Neural cell (in vitro differentiated cells): ENCODE measurements at regions not wholly inside any gene's neighbourhood (a gene's known extent, or its start where the extent isn't known, plus 50 kb on each side); places are given as distances from the start of the nearest gene placed in this dataset.

Experiments
- H2AFZ ChIP-seq: fragments of 200-600, 300-800 bp; sonication (generic), shearing (Covaris generic); 2 replicates; pipeline ENCODE4 v1.6.0; 2014; ENCODE audit warnings: low read depth, mild to moderate bottlenecking, antibody characterized with exemption, low read length, moderate library complexity
- H3F3A ChIP-seq: fragments of 200-600 bp; shearing (Covaris generic); 2 replicates; pipeline ENCODE4 v1.6.1; 2016; ENCODE audit warnings: mild to moderate bottlenecking, moderate library complexity, mixed read lengths, antibody characterized with exemption, low read length; ENCODE audit not compliant: insufficient read depth, poor library complexity, severe bottlenecking
- H3K27ac ChIP-seq: fragments of 200-600, 300-800 bp; sonication (generic), shearing (Covaris generic); 2 replicates; pipeline ENCODE4 v1.5.1; 2014; ENCODE audit warnings: mild to moderate bottlenecking, low read length, moderate library complexity
- H3K27me3 ChIP-seq: fragments of 300-800, 200-600 bp; sonication (generic), shearing (Covaris generic); 2 replicates; pipeline ENCODE4 v1.6.0; 2014; ENCODE audit warnings: mild to moderate bottlenecking, low read depth, low read length, moderate library complexity; ENCODE audit not compliant: insufficient read depth
- H3K36me3 ChIP-seq: fragments of 300-800, 200-600 bp; sonication (generic), shearing (Covaris generic); 2 replicates; pipeline ENCODE4 v1.5.1; 2014; ENCODE audit warnings: mild to moderate bottlenecking, antibody characterized with exemption, low read length, moderate library complexity; ENCODE audit not compliant: insufficient read depth
- H3K4me2 ChIP-seq: fragments of 300-800, 200-600 bp; sonication (generic), shearing (Covaris generic); 2 replicates; pipeline ENCODE4 v1.6.0; 2014; ENCODE audit warnings: mild to moderate bottlenecking, low read length
- H3K4me3 ChIP-seq: fragments of 300-800, 200-600 bp; sonication (generic), shearing (Covaris generic); 2 replicates; pipeline ENCODE4 v1.5.1; 2014; ENCODE audit warnings: mild to moderate bottlenecking, low read length, moderate library complexity
- H3K79me2 ChIP-seq: fragments of 200-600 bp; shearing (Covaris generic); replicated peaks from 2 replicates; pipeline ENCODE4 v1.6.0; 2014; ENCODE audit warnings: mild to moderate bottlenecking, low read length, moderate library complexity; ENCODE audit not compliant: insufficient read depth
- H3K9ac ChIP-seq: fragments of 300-800, 200-600 bp; sonication (generic), shearing (Covaris generic); 2 replicates; pipeline ENCODE4 v1.6.1; 2016; ENCODE audit warnings: mild to moderate bottlenecking, low read length, mixed read lengths
- H3K9me2 ChIP-seq: fragments of 200-600 bp; shearing (Covaris generic); 2 replicates; pipeline ENCODE4 v1.6.1; 2016; ENCODE audit warnings: mild to moderate bottlenecking, low read length, mixed read lengths; ENCODE audit not compliant: insufficient read depth
- H3K9me3 ChIP-seq: fragments of 200-600, 300-800 bp; sonication (generic), shearing (Covaris generic); 2 replicates; pipeline ENCODE4 v1.6.1; 2016; ENCODE audit warnings: mild to moderate bottlenecking, mixed run types, low read length, moderate library complexity, mixed read lengths
- H4K20me1 ChIP-seq: fragments of 200-600 bp; shearing (Covaris generic); 2 replicates; pipeline ENCODE4 v1.6.1; 2016; ENCODE audit warnings: mild to moderate bottlenecking, mixed run types; ENCODE audit not compliant: insufficient read depth
- EZH2 ChIP-seq: fragments of 200-600, 300-800 bp; shearing (Covaris generic), sonication (generic); IDR thresholded peaks from 2 replicates; pipeline ENCODE4 v1.6.1; 2014; ENCODE audit warnings: antibody characterized with exemption, low read length, borderline replicate concordance, mild to moderate bottlenecking; ENCODE audit not compliant: insufficient read depth, poor library complexity, severe bottlenecking
- MXI1 ChIP-seq: fragments of 450-650 bp; conservative IDR thresholded peaks from 2 replicates; pipeline ENCODE4 v1.6.1; 2014; ENCODE audit warnings: antibody characterized with exemption, mild to moderate bottlenecking; ENCODE audit not compliant: poor library complexity, severe bottlenecking
- POLR2AphosphoS5 ChIP-seq: IDR thresholded peaks from 2 replicates; pipeline ENCODE4 v1.6.1; 2012
- RAD21 ChIP-seq: fragments of 450-650 bp; conservative IDR thresholded peaks from 2 replicates; pipeline ENCODE4 v1.6.1; 2014; ENCODE audit warnings: antibody characterized with exemption, mild to moderate bottlenecking, moderate library complexity
- SMC3 ChIP-seq: fragments of 450-650 bp; conservative IDR thresholded peaks from 2 replicates; pipeline ENCODE4 v1.6.1; 2014; ENCODE audit warnings: antibody characterized with exemption, mild to moderate bottlenecking, moderate library complexity; ENCODE audit not compliant: poor library complexity
- TAF1 ChIP-seq: IDR thresholded peaks from 2 replicates; pipeline ENCODE4 v1.6.1; 2012; ENCODE audit warnings: low read depth
- TF ChIP-seq, protein P1 (sequence below): IDR thresholded peaks from 2 replicates; pipeline ENCODE4 v1.6.1; 2012; ENCODE audit warnings: borderline replicate concordance
- TF ChIP-seq, protein P2 (sequence below): fragments of 450-650 bp; IDR thresholded peaks from 2 replicates; pipeline ENCODE4 v1.5.1; 2014; ENCODE audit warnings: antibody characterized with exemption, mild to moderate bottlenecking, moderate library complexity; ENCODE audit not compliant: poor library complexity, severe bottlenecking

DNA sequence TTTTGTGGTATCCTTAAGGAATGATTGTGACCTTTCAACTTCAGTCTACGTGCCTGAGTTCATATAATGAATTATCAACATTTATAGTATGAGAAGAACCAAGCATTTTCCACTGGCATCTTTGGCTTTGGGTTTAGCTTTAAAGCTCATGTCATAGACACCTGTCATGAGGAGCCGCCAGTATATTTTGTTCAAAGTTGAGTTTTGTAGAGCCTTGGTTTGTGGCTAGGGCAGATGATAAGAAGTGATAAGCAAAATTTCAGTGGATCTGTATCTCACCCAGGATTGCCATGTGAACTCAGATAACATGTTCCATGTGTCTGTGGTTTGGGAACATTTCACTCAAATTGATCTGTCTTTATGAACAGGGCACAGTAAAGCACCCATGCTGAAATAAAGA lies 873.2 kb downstream of the STPG2 start:
- Histone ChIP-seq H2AFZ (no peak overlapping the region), H3K27ac (no peak overlapping the region), H3K79me2 (no peaks in the 10 kb centered on the region), H3K36me3 (no peaks in the 10 kb centered on the region), H3K4me3 (no peak overlapping the region), H4K20me1 (no peaks in the 10 kb centered on the region), H3K4me2 (no peak overlapping the region), H3F3A (no peaks in the 10 kb centered on the region), H3K9ac (no peak overlapping the region), H3K9me2 (no peaks in the 10 kb centered on the region), H3K27me3 (no peaks in the 10 kb centered on the region), H3K9me3 (no peaks in the 10 kb centered on the region)
- TF ChIP-seq TAF1 (no peak), RAD21 (no peak), POLR2AphosphoS5 (no peak), MXI1 (no peak)
- TF ChIP-seq, protein P1, sequence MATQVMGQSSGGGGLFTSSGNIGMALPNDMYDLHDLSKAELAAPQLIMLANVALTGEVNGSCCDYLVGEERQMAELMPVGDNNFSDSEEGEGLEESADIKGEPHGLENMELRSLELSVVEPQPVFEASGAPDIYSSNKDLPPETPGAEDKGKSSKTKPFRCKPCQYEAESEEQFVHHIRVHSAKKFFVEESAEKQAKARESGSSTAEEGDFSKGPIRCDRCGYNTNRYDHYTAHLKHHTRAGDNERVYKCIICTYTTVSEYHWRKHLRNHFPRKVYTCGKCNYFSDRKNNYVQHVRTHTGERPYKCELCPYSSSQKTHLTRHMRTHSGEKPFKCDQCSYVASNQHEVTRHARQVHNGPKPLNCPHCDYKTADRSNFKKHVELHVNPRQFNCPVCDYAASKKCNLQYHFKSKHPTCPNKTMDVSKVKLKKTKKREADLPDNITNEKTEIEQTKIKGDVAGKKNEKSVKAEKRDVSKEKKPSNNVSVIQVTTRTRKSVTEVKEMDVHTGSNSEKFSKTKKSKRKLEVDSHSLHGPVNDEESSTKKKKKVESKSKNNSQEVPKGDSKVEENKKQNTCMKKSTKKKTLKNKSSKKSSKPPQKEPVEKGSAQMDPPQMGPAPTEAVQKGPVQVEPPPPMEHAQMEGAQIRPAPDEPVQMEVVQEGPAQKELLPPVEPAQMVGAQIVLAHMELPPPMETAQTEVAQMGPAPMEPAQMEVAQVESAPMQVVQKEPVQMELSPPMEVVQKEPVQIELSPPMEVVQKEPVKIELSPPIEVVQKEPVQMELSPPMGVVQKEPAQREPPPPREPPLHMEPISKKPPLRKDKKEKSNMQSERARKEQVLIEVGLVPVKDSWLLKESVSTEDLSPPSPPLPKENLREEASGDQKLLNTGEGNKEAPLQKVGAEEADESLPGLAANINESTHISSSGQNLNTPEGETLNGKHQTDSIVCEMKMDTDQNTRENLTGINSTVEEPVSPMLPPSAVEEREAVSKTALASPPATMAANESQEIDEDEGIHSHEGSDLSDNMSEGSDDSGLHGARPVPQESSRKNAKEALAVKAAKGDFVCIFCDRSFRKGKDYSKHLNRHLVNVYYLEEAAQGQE: no peak

DNA sequence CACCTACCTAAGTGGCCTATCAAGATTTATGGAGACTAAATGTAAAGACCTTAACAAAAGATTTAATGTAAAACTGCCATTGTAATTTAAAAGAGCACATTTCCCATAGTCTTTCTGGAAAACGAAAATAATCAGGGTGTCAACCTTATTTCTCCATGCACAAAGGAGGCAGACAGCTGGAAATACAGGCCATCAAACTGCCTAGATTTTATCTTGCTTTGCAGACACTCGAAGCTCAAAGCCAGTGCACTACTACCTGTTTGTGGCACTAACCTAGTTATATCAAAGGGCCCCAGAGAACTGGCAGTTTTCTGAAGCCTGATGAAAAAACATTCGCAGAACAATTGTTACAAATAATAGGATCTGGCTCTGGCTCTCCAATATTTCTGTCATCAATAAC lies 863.9 kb downstream of the STPG2 start:
- Histone ChIP-seq H3K9me2 (no peaks in the 10 kb centered on the region), H4K20me1 (no peaks in the 10 kb centered on the region), H2AFZ (no peak overlapping the region), H3K27me3 (no peaks in the 10 kb centered on the region), H3F3A (no peaks in the 10 kb centered on the region), H3K36me3 (no peaks in the 10 kb centered on the region), H3K4me2 (no peak overlapping the region), H3K9me3 (no peaks in the 10 kb centered on the region), H3K4me3 (no peak overlapping the region), H3K9ac (no peak overlapping the region), H3K79me2 (no peaks in the 10 kb centered on the region), H3K27ac (no peak overlapping the region)
- TF ChIP-seq EZH2: no peak

DNA sequence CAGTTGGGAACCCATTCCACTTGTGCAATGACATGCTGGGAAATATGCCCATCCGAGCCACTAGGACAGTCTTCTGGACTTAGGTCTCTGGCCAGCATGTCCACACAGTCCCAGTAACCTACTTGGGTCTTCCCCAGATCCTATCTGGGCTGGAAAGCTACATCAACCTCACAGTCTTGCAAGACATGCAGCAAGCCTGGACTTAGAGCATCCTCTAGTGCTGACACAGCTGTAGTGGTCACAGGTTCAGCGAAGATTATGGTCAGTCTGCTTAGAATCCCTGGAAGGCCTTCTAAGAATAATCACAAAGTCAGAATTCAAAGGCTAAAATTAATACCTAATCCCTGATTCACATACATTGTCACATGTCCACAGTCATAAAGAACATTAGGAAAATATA lies 842.7 kb downstream of the STPG2 start:
- Histone ChIP-seq H3K9me3 (peaks cover 7% of the 10 kb centered on the region), H2AFZ (no peak overlapping the region), H3K9me2 (no peaks in the 10 kb centered on the region), H3F3A (no peaks in the 10 kb centered on the region), H3K9ac (no peak overlapping the region), H3K36me3 (no peaks in the 10 kb centered on the region), H3K4me3 (no peak overlapping the region), H3K27me3 (no peaks in the 10 kb centered on the region), H3K4me2 (no peak overlapping the region), H3K27ac (no peak overlapping the region), H4K20me1 (no peaks in the 10 kb centered on the region), H3K79me2 (no peaks in the 10 kb centered on the region)
- TF ChIP-seq, protein P2, sequence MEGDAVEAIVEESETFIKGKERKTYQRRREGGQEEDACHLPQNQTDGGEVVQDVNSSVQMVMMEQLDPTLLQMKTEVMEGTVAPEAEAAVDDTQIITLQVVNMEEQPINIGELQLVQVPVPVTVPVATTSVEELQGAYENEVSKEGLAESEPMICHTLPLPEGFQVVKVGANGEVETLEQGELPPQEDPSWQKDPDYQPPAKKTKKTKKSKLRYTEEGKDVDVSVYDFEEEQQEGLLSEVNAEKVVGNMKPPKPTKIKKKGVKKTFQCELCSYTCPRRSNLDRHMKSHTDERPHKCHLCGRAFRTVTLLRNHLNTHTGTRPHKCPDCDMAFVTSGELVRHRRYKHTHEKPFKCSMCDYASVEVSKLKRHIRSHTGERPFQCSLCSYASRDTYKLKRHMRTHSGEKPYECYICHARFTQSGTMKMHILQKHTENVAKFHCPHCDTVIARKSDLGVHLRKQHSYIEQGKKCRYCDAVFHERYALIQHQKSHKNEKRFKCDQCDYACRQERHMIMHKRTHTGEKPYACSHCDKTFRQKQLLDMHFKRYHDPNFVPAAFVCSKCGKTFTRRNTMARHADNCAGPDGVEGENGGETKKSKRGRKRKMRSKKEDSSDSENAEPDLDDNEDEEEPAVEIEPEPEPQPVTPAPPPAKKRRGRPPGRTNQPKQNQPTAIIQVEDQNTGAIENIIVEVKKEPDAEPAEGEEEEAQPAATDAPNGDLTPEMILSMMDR: no peak
- TF ChIP-seq RAD21 (no peak), EZH2 (no peak), SMC3 (no peak), MXI1 (no peak), TAF1 (no peak), POLR2AphosphoS5 (no peak)
- TF ChIP-seq, protein P1: no peak
